Smooth muscle cell (in vitro differentiated cells): ENCODE measurements at regions not wholly inside any gene's neighbourhood (a gene's known extent, or its start where the extent isn't known, plus 50 kb on each side); places are given as distances from the start of the nearest gene placed in this dataset.
"Not testable (repeated sequence)": the region's sequence is repeated elsewhere in the genome, so short reads cannot be mapped to it uniquely, and the experiment has no call there.

Experiments
- DNase-seq: peaks from one replicate; lab custom pipeline; 2025; ENCODE audit not compliant: unreplicated experiment; lab: John Stamatoyannopoulos, UW
- H2AFZ ChIP-seq: fragments of 200-600 bp; sonication (generic); 2 replicates; pipeline ENCODE4 v1.6.0; 2016; ENCODE audit warnings: antibody characterized with exemption, low read depth, mild to moderate bottlenecking
- H3F3A ChIP-seq: fragments of 200-600 bp; sonication (generic); 2 replicates; pipeline ENCODE4 v1.6.0; 2017; ENCODE audit warnings: antibody characterized with exemption, low read depth
- H3K27ac ChIP-seq: fragments of 200-600 bp; sonication (generic); 2 replicates; pipeline ENCODE4 v1.5.1; 2016; ENCODE audit warnings: low read depth, mild to moderate bottlenecking
- H3K27me3 ChIP-seq: fragments of 200-600 bp; sonication (generic); 2 replicates; pipeline ENCODE4 v1.6.1; 2016; ENCODE audit warnings: low read depth, mild to moderate bottlenecking
- H3K36me3 ChIP-seq: fragments of 200-600 bp; sonication (generic); 2 replicates; pipeline ENCODE4 v1.5.1; 2016; ENCODE audit warnings: low read depth
- H3K4me1 ChIP-seq: fragments of 200-600 bp; sonication (generic); 2 replicates; pipeline ENCODE4 v1.5.1; 2016; ENCODE audit warnings: low read depth
- H3K4me2 ChIP-seq: fragments of 200-600 bp; sonication (generic); 2 replicates; pipeline ENCODE4 v1.6.0; 2016; ENCODE audit warnings: mild to moderate bottlenecking
- H3K4me3 ChIP-seq: fragments of 200-600 bp; sonication (generic); 2 replicates; pipeline ENCODE4 v1.5.1; 2016; ENCODE audit warnings: mild to moderate bottlenecking
- H3K79me2 ChIP-seq: fragments of 200-600 bp; sonication (generic); 2 replicates; pipeline ENCODE4 v1.6.0; 2016; ENCODE audit warnings: low read depth, mild to moderate bottlenecking
- H3K9ac ChIP-seq: fragments of 200-600 bp; sonication (generic); 2 replicates; pipeline ENCODE4 v1.6.0; 2016; ENCODE audit warnings: low read depth
- H3K9me3 ChIP-seq: fragments of 200-600 bp; sonication (generic); replicated peaks from 2 replicates; pipeline ENCODE4 v1.5.1; 2016; ENCODE audit warnings: low read depth
- H4K20me1 ChIP-seq: fragments of 200-600 bp; sonication (generic); 2 replicates; pipeline ENCODE4 v1.6.0; 2016; ENCODE audit warnings: low read depth
- WGBS: methylation state at CpG from one replicate; pipeline ENCODE4 v1.1.7; 2016; ENCODE audit warnings: low lambda C conversion rate; 5-methylcytosine and 5-hydroxymethylcytosine counted together
- TF ChIP-seq, protein P1 (sequence below): fragments of 200-600 bp; sonication (generic); IDR thresholded peaks from 2 replicates; pipeline ENCODE4 v1.5.1; 2017; ENCODE audit warnings: borderline replicate concordance, mild to moderate bottlenecking, antibody characterized with exemption; ENCODE audit not compliant: insufficient read depth, poor library complexity, severe bottlenecking

DNA sequence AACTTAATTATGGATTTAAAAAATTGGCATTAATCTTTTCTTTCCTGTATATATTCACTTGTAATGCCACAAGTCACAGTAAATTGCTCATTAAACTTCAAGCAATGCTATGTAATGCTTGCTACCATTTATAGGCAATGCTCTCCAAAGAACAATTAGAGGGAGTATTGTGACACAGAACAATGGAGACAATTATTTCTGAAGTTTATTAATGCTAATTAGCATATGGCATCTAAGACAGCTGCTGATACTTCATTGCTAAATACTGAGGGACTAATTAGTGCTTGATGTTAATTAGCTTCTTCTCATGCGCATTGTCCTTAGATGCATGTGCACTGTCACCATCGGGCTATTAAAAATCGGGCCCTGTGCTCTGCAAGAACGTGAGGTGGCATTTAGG lies 1012.8 kb downstream of the SOCS6 start:
- WGBS: 79% methylated on average over 4 of the region's 4 CpGs
- H3K27me3 ChIP-seq: no peaks in the 10 kb centered on the region
- H4K20me1 ChIP-seq: no peaks in the 10 kb centered on the region
- no peak overlapping the region for H3K4me3 ChIP-seq
- DNase-seq: no peak
- no peak overlapping the region for H3K27ac ChIP-seq
- no peaks in the 10 kb centered on the region for H3K79me2 ChIP-seq
- H2AFZ ChIP-seq: no peak overlapping the region
- no peaks in the 10 kb centered on the region for H3K36me3 ChIP-seq
- no peak overlapping the region for H3K4me2 ChIP-seq
- no peaks in the 10 kb centered on the region for H3F3A ChIP-seq
- H3K4me1 ChIP-seq: no peaks in the 10 kb centered on the region
- H3K9me3 ChIP-seq: no peaks in the 10 kb centered on the region
- TF ChIP-seq, protein P1, sequence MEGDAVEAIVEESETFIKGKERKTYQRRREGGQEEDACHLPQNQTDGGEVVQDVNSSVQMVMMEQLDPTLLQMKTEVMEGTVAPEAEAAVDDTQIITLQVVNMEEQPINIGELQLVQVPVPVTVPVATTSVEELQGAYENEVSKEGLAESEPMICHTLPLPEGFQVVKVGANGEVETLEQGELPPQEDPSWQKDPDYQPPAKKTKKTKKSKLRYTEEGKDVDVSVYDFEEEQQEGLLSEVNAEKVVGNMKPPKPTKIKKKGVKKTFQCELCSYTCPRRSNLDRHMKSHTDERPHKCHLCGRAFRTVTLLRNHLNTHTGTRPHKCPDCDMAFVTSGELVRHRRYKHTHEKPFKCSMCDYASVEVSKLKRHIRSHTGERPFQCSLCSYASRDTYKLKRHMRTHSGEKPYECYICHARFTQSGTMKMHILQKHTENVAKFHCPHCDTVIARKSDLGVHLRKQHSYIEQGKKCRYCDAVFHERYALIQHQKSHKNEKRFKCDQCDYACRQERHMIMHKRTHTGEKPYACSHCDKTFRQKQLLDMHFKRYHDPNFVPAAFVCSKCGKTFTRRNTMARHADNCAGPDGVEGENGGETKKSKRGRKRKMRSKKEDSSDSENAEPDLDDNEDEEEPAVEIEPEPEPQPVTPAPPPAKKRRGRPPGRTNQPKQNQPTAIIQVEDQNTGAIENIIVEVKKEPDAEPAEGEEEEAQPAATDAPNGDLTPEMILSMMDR: no peak
- no peak overlapping the region for H3K9ac ChIP-seq

- not testable (repeated sequence) for DNase-seq, H3K4me1 ChIP-seq, H3K9ac ChIP-seq, H3F3A ChIP-seq, H3K79me2 ChIP-seq, H2AFZ ChIP-seq, H3K4me2 ChIP-seq, H3K27ac ChIP-seq, H3K36me3 ChIP-seq, H3K4me3 ChIP-seq, H3K9me3 ChIP-seq, H3K27me3 ChIP-seq, H4K20me1 ChIP-seq
- whole genome bisulfite sequencing: 75% methylated on average over 3 of the region's 3 CpGs
Observed at GRCh38 chr18:71294201-71294600, 1005.4 kb downstream of the SOCS6 start.

DNA sequence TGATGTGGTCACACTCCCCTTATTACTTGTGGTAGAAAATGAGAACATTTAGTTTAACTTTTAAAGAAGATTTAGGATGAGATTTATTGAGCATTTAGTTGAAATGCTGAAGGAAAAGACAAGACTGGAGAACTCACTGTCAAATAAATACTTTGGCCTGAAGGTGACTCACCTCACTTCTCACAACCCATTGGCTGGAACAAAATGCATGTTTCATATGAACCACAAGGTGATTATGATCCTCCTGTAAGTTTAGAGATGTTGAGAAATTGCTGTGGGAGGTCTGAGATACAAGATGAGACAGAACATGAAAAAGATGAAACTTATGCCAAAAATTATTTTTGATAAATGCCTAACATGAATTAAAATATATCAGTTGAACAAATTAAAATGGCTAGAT lies 1004.5 kb downstream of the SOCS6 start:
- Histone ChIP-seq H3K27ac (no peak overlapping the region), H3K9me3 (no peaks in the 10 kb centered on the region), H3K27me3 (no peaks in the 10 kb centered on the region), H3K36me3 (no peaks in the 10 kb centered on the region), H3K4me1 (no peaks in the 10 kb centered on the region), H4K20me1 (no peaks in the 10 kb centered on the region), H3K9ac (no peak overlapping the region), H3K4me2 (no peak overlapping the region), H3K4me3 (no peak overlapping the region), H3F3A (no peaks in the 10 kb centered on the region), H3K79me2 (no peaks in the 10 kb centered on the region), H2AFZ (no peak overlapping the region)
- TF ChIP-seq, protein P1: no peak
- no peak for DNase-seq

GRCh38 chr18:71287268-71287667 lies 998.4 kb downstream of the SOCS6 start:
- Histone ChIP-seq H3K27ac (no peak overlapping the region), H3K79me2 (no peaks in the 10 kb centered on the region), H3K4me2 (no peak overlapping the region), H4K20me1 (no peaks in the 10 kb centered on the region), H3K27me3 (no peaks in the 10 kb centered on the region), H3K36me3 (no peaks in the 10 kb centered on the region), H3K4me1 (no peaks in the 10 kb centered on the region), H3K4me3 (no peak overlapping the region), H3F3A (no peaks in the 10 kb centered on the region), H2AFZ (no peak overlapping the region), H3K9me3 (no peaks in the 10 kb centered on the region), H3K9ac (no peak overlapping the region)
- DNase-seq: no peak
- WGBS: 82% methylated on average over 2 of the region's 2 CpGs
- TF ChIP-seq, protein P1: no peak
